ENCODE measurements at regions not wholly inside any gene's neighbourhood (a gene's known extent, or its start where the extent isn't known, plus 50 kb on each side); places are given as distances from the start of the nearest gene placed in this dataset.

GRCh38 chr5:133714161-133714915, 102.0 kb upstream of the FSTL4 start (continued):
- no peak for TF ChIP-seq RCOR1 (conservative IDR thresholded peaks at IDR 0.05; ENCODE audit: low read depth, low read length)
- no peak for TF ChIP-seq LARP7 (IDR thresholded peaks at IDR 0.05)

- no peak for ATAC-seq
- Histone ChIP-seq H3K27me3 (replicated peaks in 1 of 2; ENCODE audit: control insufficient read depth in 2 of 2, insufficient read depth in 2 of 2, low read length in 1 of 2) (peaks cover 0 to 4% of the 10 kb centered on the region in 2 experiments; a peak in 1 of 4 replicates), H3K79me2 (ENCODE audit: control insufficient read depth, insufficient read depth, low read length) (no peaks in the 10 kb centered on the region), H3K4me2 (ENCODE audit: control insufficient read depth, insufficient read depth) (no peak overlapping the region), H2AFZ (ENCODE audit: control insufficient read depth, low read depth, low read length) (no peak overlapping the region), H3K4me3 (no peak overlapping the region), H4K20me1 (ENCODE audit: control insufficient read depth, insufficient read depth) (no peaks in the 10 kb centered on the region), H3K36me3 (ENCODE audit: control insufficient read depth in 2 of 2, insufficient read depth in 2 of 2, low read length in 1 of 2) (no peaks in the 10 kb centered on the region), H3K9ac (ENCODE audit: control insufficient read depth, insufficient read depth, low read length) (no peak overlapping the region), H3K9me3 (replicated peaks; ENCODE audit: control insufficient read depth, insufficient read depth, low read length) (no peaks in the 10 kb centered on the region), H3K27ac (ENCODE audit: control insufficient read depth, insufficient read depth) (no peak overlapping the region), H3K4me1 (ENCODE audit: control insufficient read depth, insufficient read depth, low read length) (no peaks in the 10 kb centered on the region)
- SMC1A ChIA-PET (ENCODE audit: uncharacterized antibody, unreplicated experiment), result no interaction called here
- in situ Hi-C loops (cut with MboI) (no loop called here), intact Hi-C loops (cut with micrococcal nuclease; ENCODE audit: unreplicated experiment) (no loop called here)
- POLR2A ChIA-PET, result interaction anchor here (0.5 kb wide), 1 partner anchor 351 kb away, joined by 5 read pairs; no protein-coding TSS in a partner anchor
- DNase-seq (ENCODE audit: low read depth, low spot score), result no peak
- no TSS peak for BruUV-seq (replicated peaks)
- 52% methylated on average over 6 of the region's 6 CpGs for WGBS (ENCODE audit: insufficient coverage, insufficient replicate concordance, low lambda C conversion rate, missing lambda C conversion rate)
- FAIRE-seq, result no peak
- CTCF ChIA-PET, result interaction anchor here (1.0 kb wide), 1 partner anchor 155 kb away, joined by 3 read pairs; no protein-coding TSS in a partner anchor
- RAD21 ChIA-PET (ENCODE audit: unreplicated experiment), result no interaction called here
- no peak for TF ChIP-seq ZBTB11 (CRISPR knock-in tag; IDR thresholded peaks at IDR 0.05)
- no peak for TF ChIP-seq PBX3 (IDR thresholded peaks at IDR 0.05; ENCODE audit: insufficient replicate concordance, low read depth, low read length)
- TF ChIP-seq ZNF274 (IDR thresholded peaks at IDR 0.05; ENCODE audit: insufficient read depth, insufficient read length), result no peak
- TF ChIP-seq PAX5 (IDR thresholded peaks at IDR 0.05; ENCODE audit: borderline replicate concordance, low read depth, low read length), result no peak
- no peak for TF ChIP-seq NFYB (IDR thresholded peaks at IDR 0.05; ENCODE audit: insufficient read depth, low read depth, low read length)
- no peak for TF ChIP-seq ZNF384 (IDR thresholded peaks at IDR 0.05; ENCODE audit: borderline replicate concordance, low read depth, low read length)
- no peak for TF ChIP-seq EGR1 (IDR thresholded peaks at IDR 0.05; ENCODE audit: borderline replicate concordance in 1 of 2, low read depth in 2 of 2, low read length in 2 of 2)
- TF ChIP-seq SMC3 (IDR thresholded peaks at IDR 0.05; ENCODE audit: borderline replicate concordance, low read length), result no peak
- TF ChIP-seq RELA (IDR thresholded peaks at IDR 0.05; ENCODE audit: borderline replicate concordance, partially characterized antibody), result no peak
- TF ChIP-seq CTCF (IDR thresholded peaks at IDR 0.05 in 2 of 3, conservative IDR thresholded peaks at IDR 0.05 in 1 of 3; ENCODE audit: control insufficient read depth in 2 of 3, extremely low read depth in 1 of 3, insufficient read depth in 1 of 3, low read depth in 3 of 3, low read length in 3 of 3), result no peak
- TF ChIP-seq MAX (IDR thresholded peaks at IDR 0.05; ENCODE audit: low read depth, low read length), result no peak
- TF ChIP-seq CHD4 (IDR thresholded peaks at IDR 0.05), result no peak
- no peak for TF ChIP-seq SPI1 (IDR thresholded peaks at IDR 0.05; ENCODE audit: borderline replicate concordance, insufficient read depth, low read depth, low read length)
Measured at GRCh38 chr5:133713751-133714150, 101.4 kb upstream of the FSTL4 start.
